ENCODE measurements at regions not wholly inside any gene's neighbourhood (a gene's known extent, or its start where the extent isn't known, plus 50 kb on each side); places are given as distances from the start of the nearest gene placed in this dataset.

DNA sequence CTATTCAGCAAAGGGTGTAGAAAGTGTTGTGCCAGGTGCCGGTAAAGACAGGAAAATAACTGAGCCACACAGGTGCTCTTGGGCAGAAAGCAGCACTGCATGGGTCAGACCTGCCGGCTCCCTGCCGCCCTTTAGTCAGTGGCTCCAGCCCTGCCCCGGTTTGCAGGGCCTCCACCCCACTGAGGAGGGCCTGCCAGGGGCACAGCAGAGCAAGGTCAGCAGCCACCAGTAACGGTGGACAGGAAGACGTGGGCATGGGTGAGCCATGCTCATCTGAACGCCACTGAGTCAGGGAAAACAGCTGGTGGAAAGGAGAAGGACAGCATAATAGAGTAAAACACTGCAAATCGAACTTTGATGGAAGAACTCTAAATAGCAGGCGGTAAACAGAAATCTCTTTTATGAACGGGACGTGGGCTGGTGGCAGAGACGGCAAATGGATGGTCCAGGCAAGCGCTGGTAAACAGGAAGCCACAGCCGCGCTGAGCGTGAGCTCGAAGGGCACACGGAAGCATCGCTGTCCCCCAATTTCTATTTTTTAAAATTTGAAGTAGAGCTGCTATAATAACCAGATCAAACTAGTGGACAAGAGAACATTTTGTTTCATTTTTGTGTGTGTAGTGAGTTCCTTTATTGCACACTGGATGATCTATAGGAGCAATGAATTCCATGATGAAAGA is 141.8 kb upstream of the ALKAL2 start:
- no peaks in the 10 kb centered on the region for H3K9me3 ChIP-seq (ENCODE audit: insufficient read depth in 2 of 2, low read depth in 1 of 2, low read length in 1 of 2)
- no peaks in the 10 kb centered on the region for H3K79me2 ChIP-seq (ENCODE audit: control insufficient read depth in 1 of 2, insufficient read depth in 2 of 2, low read length in 2 of 2)
- DNase-seq (ENCODE audit: low read depth in 1 of 2, low spot score in 2 of 2) (no peak), FAIRE-seq (no peak)
- POLR2A ChIA-PET (ENCODE audit: partially characterized antibody) = no interaction called here
- no peak overlapping the region for H3K18ac ChIP-seq (ENCODE audit: extremely low read depth, low read length)
- no peak overlapping the region for H4K5ac ChIP-seq (ENCODE audit: insufficient read length, low read depth, low read length)
- no peak overlapping the region for H2BK15ac ChIP-seq (ENCODE audit: low read length)
- no peak overlapping the region for H3K27ac ChIP-seq (ENCODE audit: low read depth, low read length)
- H3K79me1 ChIP-seq (ENCODE audit: low read depth, low read length) = no peaks in the 10 kb centered on the region
- no peak overlapping the region for H3K4me3 ChIP-seq (ENCODE audit: extremely low read depth in 1 of 4, insufficient read depth in 2 of 4, low read depth in 3 of 4, low read length in 4 of 4)
- no peak overlapping the region for H2BK20ac ChIP-seq (ENCODE audit: low read length)
- H3K56ac ChIP-seq (replicated peaks; ENCODE audit: insufficient read length, low read depth, low read length) = no peak overlapping the region
- H3K4me2 ChIP-seq (ENCODE audit: insufficient read depth in 1 of 2, low read depth in 2 of 2, low read length in 2 of 2) = no peak overlapping the region
- H4K91ac ChIP-seq (replicated peaks; ENCODE audit: insufficient read length, low read length) = no peak overlapping the region
- H3K36me3 ChIP-seq (ENCODE audit: control insufficient read depth in 2 of 4, insufficient read depth in 4 of 4, low read length in 3 of 4) = no peaks in the 10 kb centered on the region
- H4K20me1 ChIP-seq (replicated peaks in 1 of 2; ENCODE audit: control insufficient read depth in 1 of 2, insufficient read depth in 2 of 2, low read length in 2 of 2) = no peaks in the 10 kb centered on the region
- H3K23ac ChIP-seq (ENCODE audit: insufficient read length) = no peak overlapping the region
- WGBS, 2 experiments (ENCODE audit: extremely low coverage in 1 of 2, insufficient coverage in 1 of 2, insufficient read length in 1 of 2, insufficient replicate concordance in 2 of 2, low coverage in 1 of 2, low lambda C conversion rate in 2 of 2, missing lambda C conversion rate in 1 of 2) = 90% methylated on average over 19 of the region's 19 CpGs; no CpG with 5 or more reads in 1 of the 2 experiments
- no peak overlapping the region for H3K14ac ChIP-seq (ENCODE audit: insufficient read length)
- H3K4ac ChIP-seq (replicated peaks; ENCODE audit: insufficient read length, low read depth, low read length) = no peak overlapping the region
- no peak overlapping the region for H2BK5ac ChIP-seq (ENCODE audit: low read depth, low read length)
- no peaks in the 10 kb centered on the region for H3K23me2 ChIP-seq (ENCODE audit: low read depth, low read length)
- H4K8ac ChIP-seq (ENCODE audit: extremely low read depth, insufficient read depth, low read length) = no peak overlapping the region
- no peaks in the 10 kb centered on the region for H3K27me3 ChIP-seq (replicated peaks in 1 of 4; ENCODE audit: control insufficient read depth in 3 of 4, extremely low read depth in 1 of 4, insufficient read depth in 3 of 4, low read length in 3 of 4)
- H2AK5ac ChIP-seq (ENCODE audit: low read depth, low read length) = no peak overlapping the region
- CTCF ChIA-PET (ENCODE audit: partially characterized antibody) = no interaction called here
- peaks cover 0 to 6% (median 4%) of the 10 kb centered on the region in 4 experiments; a peak in 3 of 7 replicates for H3K4me1 ChIP-seq (replicated peaks in 1 of 4; ENCODE audit: control insufficient read depth in 3 of 4, insufficient read depth in 4 of 4, low read length in 3 of 4)
- no peak overlapping the region for H2BK120ac ChIP-seq (replicated peaks; ENCODE audit: low read depth, low read length)
- H2AFZ ChIP-seq (ENCODE audit: low read length) = no peak overlapping the region
- no peak overlapping the region for H2BK12ac ChIP-seq (ENCODE audit: low read depth, low read length)
- H3K9ac ChIP-seq (replicated peaks in 1 of 4; ENCODE audit: extremely low read depth in 1 of 4, low read depth in 3 of 4, low read length in 3 of 4) = no peak overlapping the region
- TF ChIP-seq RAD21 (IDR thresholded peaks at IDR 0.05 in 1 of 2, conservative IDR thresholded peaks at IDR 0.05 in 1 of 2; ENCODE audit: low read depth in 2 of 2, low read length in 2 of 2) (no peak), SP4 (IDR thresholded peaks at IDR 0.05; ENCODE audit: low read length) (no peak), BRCA1 (IDR thresholded peaks at IDR 0.05; ENCODE audit: low read depth, low read length) (no peak), YY1 (IDR thresholded peaks at IDR 0.05; ENCODE audit: low read depth, low read length) (no peak)
